ENCODE measurements at regions not wholly inside any gene's neighbourhood (a gene's known extent, or its start where the extent isn't known, plus 50 kb on each side); places are given as distances from the start of the nearest gene placed in this dataset.

DNA sequence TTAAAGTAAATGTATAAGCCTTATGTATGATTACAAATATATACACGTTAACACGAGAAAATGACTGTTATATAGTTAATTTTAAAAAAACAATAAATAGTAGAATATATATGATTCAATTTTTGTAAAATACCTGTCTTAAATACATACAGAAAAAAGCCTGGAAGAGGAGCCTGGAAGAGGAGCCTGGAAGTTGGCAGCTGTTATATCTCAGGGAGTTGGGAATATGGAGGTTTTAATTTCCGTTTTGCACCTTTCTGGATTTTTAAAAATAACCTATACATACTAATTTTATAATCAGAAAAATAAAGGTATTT is 111.6 kb downstream of the WT1 start:
- no peak for DNase-seq

DNA sequence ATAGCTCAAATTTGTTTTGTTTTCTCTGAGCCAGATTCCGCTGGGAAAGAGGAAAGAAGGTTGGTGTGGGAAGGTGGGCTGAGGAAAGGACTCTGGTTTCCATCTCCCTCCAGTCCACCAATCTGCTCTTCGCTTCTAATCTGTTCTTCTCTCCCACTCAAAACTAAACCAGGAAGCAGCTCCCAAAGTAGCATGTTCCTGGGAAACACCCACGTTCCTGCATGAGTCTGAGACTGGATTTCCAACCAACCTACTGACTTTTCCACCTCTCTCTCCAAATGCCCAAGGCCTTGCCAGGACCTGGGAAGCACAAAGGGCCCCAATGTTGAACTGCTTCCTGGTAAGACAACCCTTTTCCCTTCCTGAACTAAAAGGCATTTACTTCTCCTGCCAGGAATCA is 110.2 kb downstream of the WT1 start:
- no peak for DNase-seq

DNA sequence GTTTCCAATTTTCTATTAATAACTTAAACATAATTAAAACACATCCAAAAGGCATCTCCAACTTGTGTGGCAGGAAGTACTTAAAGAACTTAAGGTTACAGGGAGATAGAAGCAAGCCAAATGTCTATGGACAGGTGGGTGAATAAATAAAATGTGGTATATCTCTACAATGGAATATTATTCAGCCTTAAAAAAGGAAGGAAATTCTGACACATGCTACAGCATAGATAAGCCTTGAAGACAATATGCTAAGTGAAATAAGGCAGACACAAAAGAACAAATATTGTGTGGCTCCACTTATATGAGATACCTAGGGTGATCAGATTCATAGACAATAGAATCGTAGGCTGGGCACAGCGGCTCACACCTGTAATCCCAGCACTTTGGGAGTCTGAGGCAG is 109.6 kb downstream of the WT1 start:
- no peak for DNase-seq

DNA sequence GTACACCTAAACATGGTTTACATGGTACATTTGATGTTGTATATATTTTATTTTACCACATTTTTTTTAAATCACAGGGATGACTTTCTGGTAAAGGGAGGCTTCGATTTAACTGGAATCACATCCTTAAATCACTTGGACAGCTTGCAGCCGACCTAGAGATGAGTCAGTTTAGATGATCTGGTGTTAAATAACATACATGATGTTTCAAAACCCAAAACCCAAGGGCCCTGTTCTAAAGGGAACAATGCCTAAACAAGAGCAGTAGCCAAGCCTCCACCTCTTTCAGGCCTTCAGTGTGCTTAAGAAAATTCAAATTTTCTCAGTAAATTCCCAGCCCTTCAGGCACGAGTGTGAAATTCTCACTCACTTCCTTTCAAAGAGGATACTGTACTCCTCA is 108.8 kb downstream of the WT1 start:
- no peak for DNase-seq

DNA sequence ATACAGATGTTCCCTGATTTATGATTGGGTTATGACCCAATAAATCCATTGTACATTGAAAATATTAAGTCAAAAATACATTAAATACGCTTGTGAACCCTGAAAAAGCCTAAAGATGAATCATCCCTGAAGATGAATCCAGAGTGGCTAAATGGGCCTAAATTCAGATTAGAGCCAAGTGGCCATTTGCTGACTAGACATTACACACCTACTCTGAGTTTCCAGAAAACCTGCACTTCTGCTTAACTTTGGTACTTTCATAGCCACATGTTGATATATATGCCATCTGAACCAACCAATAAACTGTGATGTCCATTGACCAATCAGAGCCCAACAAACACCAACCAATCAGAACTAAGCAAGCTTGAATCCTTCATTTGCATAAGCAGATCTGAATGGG is 106.9 kb downstream of the WT1 start:
- no peak for DNase-seq

DNA sequence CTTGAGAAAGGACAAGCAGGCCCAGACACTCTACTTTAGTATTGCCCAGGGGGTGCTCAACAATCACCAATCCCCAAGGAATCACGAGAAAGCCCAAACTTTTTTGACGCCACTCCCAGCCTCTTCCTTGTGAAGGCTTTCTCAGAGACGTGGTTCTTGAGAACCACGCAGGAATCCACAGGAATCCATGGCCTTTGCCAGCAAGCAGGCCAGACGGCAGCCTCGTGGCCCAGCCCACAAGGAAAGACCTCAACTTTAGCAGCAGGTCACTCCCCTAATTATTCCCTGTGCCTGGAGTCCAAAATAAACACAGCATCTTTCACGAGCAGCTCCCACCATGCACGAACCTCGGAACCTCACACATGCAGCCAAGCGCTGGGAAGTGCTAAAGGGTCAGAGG is 104.2 kb downstream of the WT1 start:
- no peak for DNase-seq

DNA sequence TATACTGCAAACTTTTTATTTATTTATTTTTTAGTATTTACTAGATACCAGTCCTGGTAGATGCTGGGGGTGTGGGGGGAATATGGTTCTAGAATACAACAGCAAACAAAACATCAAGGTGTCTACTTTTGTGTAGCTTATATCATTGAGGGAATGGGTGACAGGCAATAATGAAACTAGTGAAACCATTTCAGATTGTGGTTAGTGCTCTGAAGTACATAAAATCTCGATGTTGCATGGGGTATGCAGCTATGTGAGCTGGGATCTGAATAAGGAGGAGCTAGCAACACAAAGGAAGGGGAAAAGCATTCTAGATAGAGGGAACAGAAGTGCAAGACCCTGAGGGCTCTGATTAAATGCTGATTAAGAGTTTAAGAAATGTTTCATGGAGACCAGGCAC is 103.5 kb downstream of the WT1 start:
- no peak for DNase-seq

DNA sequence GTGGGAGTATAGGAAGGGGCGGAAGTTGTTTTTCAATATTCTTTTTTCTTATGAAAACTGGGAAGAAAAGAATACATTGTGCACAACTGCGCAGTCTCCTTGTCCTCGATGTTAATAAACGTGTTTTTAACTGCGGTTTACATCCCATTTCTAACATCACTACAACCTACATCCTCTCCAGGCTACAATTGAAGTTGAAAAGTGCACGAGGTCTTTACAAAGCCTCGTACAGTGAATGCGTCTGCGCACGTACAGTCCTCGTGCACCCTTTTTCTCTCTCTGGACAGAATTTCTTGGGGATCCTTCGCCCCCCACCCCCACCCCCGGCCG is 102.4 kb downstream of the WT1 start:
- no peak for DNase-seq

DNA sequence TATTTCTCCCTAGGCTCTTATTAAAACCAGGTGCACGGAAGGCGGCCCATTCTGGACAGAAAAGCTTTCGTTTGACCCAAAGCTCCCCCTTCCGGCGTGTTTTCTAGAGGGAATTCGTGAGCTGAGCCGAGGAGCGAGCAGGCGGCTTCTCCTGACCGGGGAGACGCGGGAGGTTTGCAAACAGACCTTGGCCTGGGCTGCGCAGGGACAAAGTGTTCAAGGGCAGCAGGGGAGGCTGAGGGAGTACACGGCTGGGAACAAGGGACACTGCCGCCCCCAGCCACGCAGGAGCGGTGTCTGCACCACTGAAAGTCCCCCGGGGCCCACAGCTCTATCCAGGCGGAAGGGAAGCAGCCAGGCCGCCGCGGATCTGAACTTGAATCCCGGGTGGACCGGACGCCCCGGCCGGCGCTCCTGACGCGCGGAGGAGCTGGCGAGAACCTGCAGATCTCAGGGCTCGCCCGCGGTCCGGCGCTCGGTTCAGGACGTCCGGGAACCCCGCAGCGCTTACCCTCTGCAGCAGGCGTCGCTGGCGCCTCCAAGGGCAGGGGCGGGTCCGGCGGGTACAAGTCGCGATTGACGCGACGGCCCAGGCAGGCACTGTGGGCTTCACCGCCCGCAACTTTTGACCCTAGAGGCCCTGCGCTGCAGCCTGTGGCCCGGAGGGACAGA is 101.9 kb downstream of the WT1 start:
- no peak for DNase-seq

DNA sequence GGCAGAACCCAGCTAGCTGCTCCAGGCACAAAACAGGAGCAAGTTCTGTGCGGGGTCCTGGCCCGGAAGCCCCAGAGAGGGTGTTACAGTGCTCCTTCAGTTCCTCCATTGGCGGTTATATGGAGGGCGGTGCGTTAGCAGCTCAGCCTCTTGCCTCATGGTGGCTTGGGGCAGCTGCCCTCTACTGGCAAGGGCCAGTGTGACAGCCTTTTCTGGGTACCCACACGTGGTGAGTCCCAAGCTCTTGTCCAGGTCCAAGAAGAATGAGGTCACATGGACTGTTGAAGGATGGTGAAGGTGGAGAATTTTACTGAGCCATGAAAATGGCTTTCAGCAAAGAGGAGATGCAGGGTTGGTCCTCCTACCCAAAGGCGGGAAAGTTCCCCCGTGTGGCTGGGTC is 100.5 kb downstream of the WT1 start:
- DNase-seq, result no peak

All from NCI-H187 (cell line).